Prostate gland (tissue), 2 donors: ENCODE measurements at regions not wholly inside any gene's neighbourhood (a gene's known extent, or its start where the extent isn't known, plus 50 kb on each side); places are given as distances from the start of the nearest gene placed in this dataset.

Source experiments
- DNase-seq: peaks from one replicate; pipeline ENCODE4 v3.0.0-alpha.2; 2019; ENCODE audit warnings: low spot score
- H3K27ac ChIP-seq, 2 donors: fragments of 200-600 bp; sonication (generic); 2 replicates each; pipeline ENCODE4 v1.5.1; 2017 to 2019
- H3K27me3 ChIP-seq: fragments of 200-600 bp; sonication (generic); replicated peaks from 2 replicates; pipeline ENCODE4 v1.5.1; 2019; ENCODE audit not compliant: insufficient read depth
- H3K36me3 ChIP-seq, 2 donors: fragments of 200-600 bp; sonication (generic); 1 replicate in 1 of 2; 2 replicates in 1 of 2; pipeline versions ENCODE4 v1.5.1 to v1.8.1; 2017 to 2019
- H3K4me1 ChIP-seq: fragments of 200-600 bp; sonication (generic); replicated peaks from 2 replicates; pipeline ENCODE4 v1.5.1; 2019
- H3K4me3 ChIP-seq, 2 donors: fragments of 200-600 bp; sonication (generic); 2 replicates each; pipeline ENCODE4 v1.5.1; 2017 to 2019
- H3K9me3 ChIP-seq: fragments of 200-600 bp; sonication (generic); 2 replicates; pipeline ENCODE4 v1.5.1; 2017
- CTCF ChIP-seq, 4 experiments: fragments of 200-600 bp in 2 of 4; fragments of 450-650 bp in 2 of 4; sonication (generic) in 2 of 4; IDR thresholded peaks; 1 replicate in 3 of 4; 2 replicates in 1 of 4; pipeline ENCODE4 v1.5.1; 2016 to 2019; ENCODE audit warnings: antibody characterized with exemption in 4 of 4, mild to moderate bottlenecking in 2 of 4, moderate library complexity in 2 of 4
- POLR2A ChIP-seq: fragments of 450-650 bp; IDR thresholded peaks from one replicate; pipeline ENCODE4 v1.6.1; 2016; ENCODE audit warnings: antibody characterized with exemption, mild to moderate bottlenecking
- POLR2AphosphoS5 ChIP-seq: sonication (generic); formaldehyde crosslinking; IDR thresholded peaks from one replicate; pipeline ENCODE4 v1.6.1; 2017; ENCODE audit warnings: antibody characterized with exemption
- WGBS: methylation state at CpG from one replicate; pipeline ENCODE4 v1.1.5; 2018; 5-methylcytosine and 5-hydroxymethylcytosine counted together
- intact Hi-C: fragments of 100-400 bp; cut with DNase I; formaldehyde crosslinking; loops from one replicate; pipeline ENCODE4 v1.14.2; 2022

GRCh38 chr1:235027076-235027861 lies 101.4 kb downstream of the TOMM20 start:
- H3K4me1 ChIP-seq: no peaks in the 10 kb centered on the region
- no peak for DNase-seq
- 90% methylated on average over 13 of the region's 13 CpGs for WGBS
- no peak overlapping the region for H3K4me3 ChIP-seq
- no peaks in the 10 kb centered on the region for H3K27me3 ChIP-seq
- no peak overlapping the region for H3K27ac ChIP-seq
- intact Hi-C loops: no loop called here
- H3K36me3 ChIP-seq: no peaks in the 10 kb centered on the region
- no peaks in the 10 kb centered on the region for H3K9me3 ChIP-seq
- TF ChIP-seq POLR2A (no peak), POLR2AphosphoS5 (no peak), CTCF (IDR thresholded peaks at IDR 0.05) (no peak)

- no peak for TF ChIP-seq CTCF (IDR thresholded peaks at IDR 0.05)
- no peaks in the 10 kb centered on the region for H3K36me3 ChIP-seq
- no peak for DNase-seq
- WGBS: over 99% methylated on average over 5 of the region's 5 CpGs
- H3K27me3 ChIP-seq: no peaks in the 10 kb centered on the region
- intact Hi-C loops: no loop called here
- H3K4me1 ChIP-seq: no peaks in the 10 kb centered on the region
- H3K9me3 ChIP-seq: no peaks in the 10 kb centered on the region
- no peak overlapping the region for H3K27ac ChIP-seq
- H3K4me3 ChIP-seq: no peak overlapping the region
These were observed 103.1 kb downstream of the TOMM20 start for GRCh38 chr1:235025422-235025984.

GRCh38 chr1:235024711-235025421 lies 103.8 kb downstream of the TOMM20 start:
- Histone ChIP-seq H3K27ac (no peak overlapping the region), H3K4me3 (no peak overlapping the region), H3K4me1 (no peaks in the 10 kb centered on the region), H3K27me3 (no peaks in the 10 kb centered on the region), H3K9me3 (no peaks in the 10 kb centered on the region), H3K36me3 (no peaks in the 10 kb centered on the region)
- TF ChIP-seq POLR2A (no peak), CTCF (IDR thresholded peaks at IDR 0.05) (no peak), POLR2AphosphoS5 (no peak)
- 81% methylated on average over 7 of the region's 7 CpGs for WGBS
- intact Hi-C loops: no loop called here
- no peak for DNase-seq

- Histone ChIP-seq H3K36me3 (no peaks in the 10 kb centered on the region), H3K27ac (no peak overlapping the region)
These were observed 104.8 kb downstream of the TOMM20 start for GRCh38 chr1:235023711-235024439.

More at GRCh38 chr1:235023711-235024439, 104.8 kb downstream of the TOMM20 start:
- no peaks in the 10 kb centered on the region for H3K4me1 ChIP-seq
- H3K9me3 ChIP-seq: no peaks in the 10 kb centered on the region
- WGBS: 93% methylated on average over 10 of the region's 10 CpGs
- H3K4me3 ChIP-seq: no peak overlapping the region
- intact Hi-C loops: no loop called here
- TF ChIP-seq CTCF (IDR thresholded peaks at IDR 0.05): no peak
- TF ChIP-seq POLR2A: no peak
- TF ChIP-seq POLR2AphosphoS5: no peak
- DNase-seq: no peak
- no peaks in the 10 kb centered on the region for H3K27me3 ChIP-seq
